Nephron (organoid): ENCODE measurements at regions not wholly inside any gene's neighbourhood (a gene's known extent, or its start where the extent isn't known, plus 50 kb on each side); places are given as distances from the start of the nearest gene placed in this dataset.
A peak's percentile ranks its signal among the peaks of the same experiment; 100 is the strongest.

Source experiments
- H3K27ac Mint-ChIP-seq, 3 experiments: 2 replicates each; pipeline ENCODE4 v1.8.0; 2020; ENCODE audit warnings: mixed read lengths in 3 of 3, mild to moderate bottlenecking in 2 of 3, moderate library complexity in 1 of 3
- H3K27me3 Mint-ChIP-seq: 2 replicates; pipeline ENCODE4 v1.8.0; 2021; ENCODE audit warnings: low read depth, mild to moderate bottlenecking, moderate library complexity, mixed read lengths
- H3K36me3 Mint-ChIP-seq: 2 replicates; pipeline ENCODE4 v1.8.0; 2020; ENCODE audit warnings: low read depth, mixed read lengths
- H3K4me1 Mint-ChIP-seq: 2 replicates; pipeline ENCODE4 v1.8.0; 2020; ENCODE audit warnings: mixed read lengths
- H3K4me3 Mint-ChIP-seq, 3 experiments: 2 replicates each; pipeline ENCODE4 v1.8.0; 2020; ENCODE audit warnings: mild to moderate bottlenecking in 3 of 3, mixed read lengths in 3 of 3, moderate library complexity in 2 of 3
- H3K9me3 Mint-ChIP-seq: 2 replicates; pipeline ENCODE4 v1.8.0; 2020; ENCODE audit warnings: mixed read lengths
- CTCF ChIP-seq, 3 experiments: fragments of 200-600 bp; sonication (generic); IDR thresholded peaks; one replicate each; pipeline ENCODE4 v1.5.0; 2021; ENCODE audit warnings: antibody characterized with exemption in 3 of 3; ENCODE audit not compliant: unreplicated experiment in 3 of 3

DNA sequence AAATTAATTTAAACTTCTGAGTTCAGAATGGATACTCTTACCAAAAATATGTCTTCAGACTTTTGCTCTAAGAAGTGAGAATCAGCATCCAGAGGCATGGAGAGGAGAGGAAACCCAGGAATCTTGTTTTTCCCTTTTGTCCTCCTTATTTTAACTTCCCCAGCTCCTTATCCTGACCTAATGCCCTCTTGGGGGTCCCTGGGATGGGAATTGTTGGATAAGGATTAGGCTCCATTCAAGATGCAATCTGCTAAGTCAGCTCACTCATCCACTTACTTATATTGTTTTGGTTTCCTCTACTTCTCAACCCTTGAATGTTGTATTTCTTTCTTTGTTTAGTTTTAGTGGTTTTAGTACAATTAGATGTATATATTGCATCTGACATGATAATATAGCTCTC is 208.4 kb upstream of the PCDH7 start:
- H3K9me3 Mint-ChIP-seq: peaks cover 8% of the 10 kb centered on the region
- H3K4me3 Mint-ChIP-seq: no peak overlapping the region
- no peaks in the 10 kb centered on the region for H3K4me1 Mint-ChIP-seq
- no peaks in the 10 kb centered on the region for H3K27me3 Mint-ChIP-seq
- no peak overlapping the region for H3K27ac Mint-ChIP-seq
- TF ChIP-seq CTCF (IDR thresholded peaks at IDR 0.05; ENCODE audit: unreplicated experiment in 3 of 3): no peak
- H3K36me3 Mint-ChIP-seq: no peaks in the 10 kb centered on the region

DNA sequence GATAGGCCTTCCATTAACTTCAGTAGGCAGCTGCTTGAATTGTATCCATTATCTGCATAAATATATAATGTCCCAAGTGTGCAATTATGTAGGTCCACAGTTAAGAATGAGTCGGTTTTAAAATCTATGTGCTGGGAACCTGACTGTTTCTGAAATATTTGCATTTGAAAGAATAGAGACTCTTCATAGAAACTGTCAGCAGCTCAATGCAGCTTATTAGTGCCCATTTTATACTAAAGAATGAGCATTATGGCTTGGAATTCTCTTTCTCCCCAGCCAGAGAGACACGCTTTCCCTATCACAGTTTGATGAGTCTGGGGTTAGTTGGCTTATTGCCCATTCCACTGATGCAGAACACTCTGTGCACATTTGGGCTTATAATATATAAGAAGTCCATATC is 202.0 kb upstream of the PCDH7 start:
- Mint-ChIP-seq H3K27me3 (no peaks in the 10 kb centered on the region), H3K4me1 (peaks cover 6% of the 10 kb centered on the region), H3K36me3 (no peaks in the 10 kb centered on the region), H3K27ac (no peak overlapping the region), H3K9me3 (peaks cover 9% of the 10 kb centered on the region), H3K4me3 (no peak overlapping the region)
- TF ChIP-seq CTCF (IDR thresholded peaks at IDR 0.05; ENCODE audit: unreplicated experiment in 3 of 3): no peak

DNA sequence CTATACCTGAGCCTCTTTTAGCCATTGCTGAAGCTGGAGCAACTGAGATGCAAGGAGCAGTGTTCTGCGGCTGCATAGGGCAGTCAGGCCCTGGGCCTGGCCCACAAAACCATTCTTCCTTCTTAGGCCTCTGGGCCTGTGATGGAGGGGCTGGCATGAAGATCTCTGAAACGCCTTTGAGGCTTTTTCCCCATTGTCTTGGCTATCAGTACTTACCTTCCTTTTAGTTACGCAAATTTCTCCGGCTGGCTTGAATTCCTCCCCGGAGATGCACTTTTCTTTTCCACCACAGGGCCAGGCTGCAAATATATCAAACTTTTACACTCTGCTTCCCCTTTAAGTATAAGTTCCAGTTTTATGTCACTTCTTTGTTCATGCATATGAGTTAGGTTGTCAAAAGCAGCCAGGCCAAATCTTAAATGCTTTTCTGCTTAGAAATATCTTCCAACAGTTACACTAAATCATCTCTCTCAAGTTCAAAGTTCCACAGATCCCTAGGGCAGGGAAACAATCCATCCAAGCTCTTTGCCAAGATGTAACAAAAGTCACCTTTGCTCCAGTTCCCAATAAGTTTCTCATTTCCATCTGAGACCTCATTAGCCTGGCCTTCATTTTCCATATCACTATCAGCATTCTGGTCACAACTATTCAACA is 194.4 kb upstream of the PCDH7 start:
- Mint-ChIP-seq H3K4me1 (peaks cover 14% of the 10 kb centered on the region), H3K9me3 (peaks cover 17% of the 10 kb centered on the region), H3K27ac (peak overlapping the region; percentile 26 to 70 (median 63)), H3K4me3 (no peak overlapping the region), H3K36me3 (no peaks in the 10 kb centered on the region), H3K27me3 (no peaks in the 10 kb centered on the region)
- TF ChIP-seq CTCF (IDR thresholded peaks at IDR 0.05; ENCODE audit: unreplicated experiment in 3 of 3): peak in 1 of 3 experiments; percentile 12

DNA sequence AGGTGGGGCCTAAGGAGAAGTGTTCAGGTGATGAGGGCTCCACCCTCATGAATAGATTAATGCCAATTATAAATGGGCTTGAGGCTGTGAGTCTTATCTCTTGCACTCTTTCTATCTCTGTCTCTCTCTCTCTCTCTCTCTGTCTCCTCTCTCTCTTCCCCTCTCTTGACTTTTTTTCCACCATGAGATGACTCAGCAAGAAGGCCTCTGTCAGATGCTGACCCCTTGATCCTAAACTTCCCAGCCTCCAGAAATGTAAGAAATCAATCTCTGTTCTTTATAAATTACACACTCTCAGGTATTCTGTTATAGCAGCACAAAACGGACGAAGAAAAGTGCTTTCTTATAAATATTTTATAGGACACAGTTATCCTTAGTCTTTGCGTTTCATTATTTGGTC is 184.9 kb upstream of the PCDH7 start:
- Mint-ChIP-seq H3K9me3 (no peaks in the 10 kb centered on the region), H3K4me3 (no peak overlapping the region), H3K4me1 (peaks cover 3% of the 10 kb centered on the region), H3K36me3 (no peaks in the 10 kb centered on the region), H3K27ac (no peak overlapping the region), H3K27me3 (no peaks in the 10 kb centered on the region)
- no peak for TF ChIP-seq CTCF (IDR thresholded peaks at IDR 0.05; ENCODE audit: unreplicated experiment in 3 of 3)

- Mint-ChIP-seq H3K4me3 (no peak overlapping the region), H3K36me3 (no peaks in the 10 kb centered on the region), H3K27ac (no peak overlapping the region), H3K4me1 (peaks cover 3% of the 10 kb centered on the region), H3K9me3 (no peaks in the 10 kb centered on the region), H3K27me3 (no peaks in the 10 kb centered on the region)
- TF ChIP-seq CTCF (IDR thresholded peaks at IDR 0.05; ENCODE audit: unreplicated experiment in 3 of 3): no peak
These were observed 183.9 kb upstream of the PCDH7 start for GRCh38 chr4:30536231-30536630.

DNA sequence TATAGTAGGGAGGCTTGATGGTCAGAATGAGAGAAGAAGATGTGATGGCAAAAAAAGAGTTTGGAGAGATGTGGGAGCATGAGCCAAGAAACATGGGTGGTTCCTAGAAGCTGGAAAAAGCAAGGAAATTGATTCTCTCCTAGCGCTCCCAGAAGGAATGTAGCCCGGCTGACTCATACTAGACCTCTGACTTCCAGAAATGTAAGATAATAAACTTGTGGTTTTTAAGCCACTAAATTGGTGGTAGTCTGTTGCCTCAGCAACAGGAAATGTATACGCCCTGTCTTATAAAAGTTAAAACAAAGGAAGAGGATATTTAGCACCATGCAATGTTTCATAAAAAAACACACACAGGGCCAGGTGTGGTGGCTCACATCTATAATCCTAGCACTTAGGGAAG is 182.7 kb upstream of the PCDH7 start:
- Mint-ChIP-seq H3K27me3 (no peaks in the 10 kb centered on the region), H3K4me1 (peaks cover 3% of the 10 kb centered on the region), H3K9me3 (no peaks in the 10 kb centered on the region), H3K4me3 (no peak overlapping the region), H3K27ac (no peak overlapping the region), H3K36me3 (no peaks in the 10 kb centered on the region)
- TF ChIP-seq CTCF (IDR thresholded peaks at IDR 0.05; ENCODE audit: unreplicated experiment in 3 of 3): no peak
